ENCODE measurements at regions not wholly inside any gene's neighbourhood (a gene's known extent, or its start where the extent isn't known, plus 50 kb on each side); places are given as distances from the start of the nearest gene placed in this dataset.

DNA sequence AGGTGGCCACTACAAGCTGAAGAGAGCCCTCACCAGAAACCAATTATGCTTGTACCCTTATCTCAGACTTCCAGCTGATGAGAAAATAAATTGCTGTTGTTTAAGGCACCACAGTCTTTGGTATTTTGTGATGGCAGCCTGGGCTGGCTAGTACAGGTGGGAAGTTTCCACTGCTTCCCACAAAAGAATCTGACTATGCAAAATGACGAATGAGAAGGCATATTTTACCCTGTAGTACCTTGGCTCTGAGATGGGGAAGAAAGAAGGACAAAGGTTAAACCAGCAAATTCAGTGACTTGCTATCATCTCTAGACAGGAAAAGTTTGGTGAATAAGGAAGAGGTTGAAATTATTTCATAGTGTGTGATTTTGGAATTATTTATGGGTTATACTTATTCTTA, 112.8 kb upstream of the ELL2 start:
- TF ChIP-seq, protein P1, sequence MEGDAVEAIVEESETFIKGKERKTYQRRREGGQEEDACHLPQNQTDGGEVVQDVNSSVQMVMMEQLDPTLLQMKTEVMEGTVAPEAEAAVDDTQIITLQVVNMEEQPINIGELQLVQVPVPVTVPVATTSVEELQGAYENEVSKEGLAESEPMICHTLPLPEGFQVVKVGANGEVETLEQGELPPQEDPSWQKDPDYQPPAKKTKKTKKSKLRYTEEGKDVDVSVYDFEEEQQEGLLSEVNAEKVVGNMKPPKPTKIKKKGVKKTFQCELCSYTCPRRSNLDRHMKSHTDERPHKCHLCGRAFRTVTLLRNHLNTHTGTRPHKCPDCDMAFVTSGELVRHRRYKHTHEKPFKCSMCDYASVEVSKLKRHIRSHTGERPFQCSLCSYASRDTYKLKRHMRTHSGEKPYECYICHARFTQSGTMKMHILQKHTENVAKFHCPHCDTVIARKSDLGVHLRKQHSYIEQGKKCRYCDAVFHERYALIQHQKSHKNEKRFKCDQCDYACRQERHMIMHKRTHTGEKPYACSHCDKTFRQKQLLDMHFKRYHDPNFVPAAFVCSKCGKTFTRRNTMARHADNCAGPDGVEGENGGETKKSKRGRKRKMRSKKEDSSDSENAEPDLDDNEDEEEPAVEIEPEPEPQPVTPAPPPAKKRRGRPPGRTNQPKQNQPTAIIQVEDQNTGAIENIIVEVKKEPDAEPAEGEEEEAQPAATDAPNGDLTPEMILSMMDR (IDR thresholded peaks at IDR 0.05) = no peak
- no peak for TF ChIP-seq POLR2A (IDR thresholded peaks at IDR 0.05)
